ENCODE measurements at regions not wholly inside any gene's neighbourhood (a gene's known extent, or its start where the extent isn't known, plus 50 kb on each side); places are given as distances from the start of the nearest gene placed in this dataset.

- no peak for TF ChIP-seq EZH2 (IDR thresholded peaks at IDR 0.05; ENCODE audit: insufficient read depth, poor library complexity, severe bottlenecking)
- TF ChIP-seq EZH2phosphoT487 (IDR thresholded peaks at IDR 0.05; ENCODE audit: insufficient read depth, low read depth) = no peak
Observed at GRCh38 chr11:103681855-103682254, 354.6 kb upstream of the DDI1 start.

Measured in GM23248 (cell line).